ENCODE measurements at regions not wholly inside any gene's neighbourhood (a gene's known extent, or its start where the extent isn't known, plus 50 kb on each side); places are given as distances from the start of the nearest gene placed in this dataset.

- CTCF ChIA-PET = no interaction called here
These were observed 548.0 kb downstream of the CSNK1G3 start for GRCh38 chr5:124060011-124060410.

GRCh38 chr5:124059200-124059599 is 547.2 kb downstream of the CSNK1G3 start:
- Histone ChIP-seq H3K79me2 (ENCODE audit: control insufficient read depth, insufficient read depth, low read length) (no peaks in the 10 kb centered on the region), H3K27me3 (ENCODE audit: control insufficient read depth in 2 of 2, insufficient read depth in 2 of 2, low read length in 2 of 2) (no peaks in the 10 kb centered on the region), H3K4me2 (ENCODE audit: insufficient read depth, low read length) (no peak overlapping the region), H3K4me1 (ENCODE audit: control insufficient read depth, extremely low read depth, insufficient read depth, low read length) (no peaks in the 10 kb centered on the region), H3K27ac (ENCODE audit: insufficient read depth, low read depth, low read length) (no peak overlapping the region), H3K4me3 (replicated peaks in 1 of 3; ENCODE audit: insufficient read depth in 1 of 3, low read depth in 1 of 3, low read length in 3 of 3) (no peak overlapping the region), H3K9me1 (replicated peaks; ENCODE audit: control insufficient read depth, extremely low read depth, insufficient read depth, low read length) (no peaks in the 10 kb centered on the region), H4K20me1 (replicated peaks; ENCODE audit: control insufficient read depth, extremely low read depth, insufficient read depth, low read length) (no peaks in the 10 kb centered on the region), H2AFZ (ENCODE audit: low read depth, low read length) (no peak overlapping the region), H3K9ac (replicated peaks; ENCODE audit: extremely low read depth, insufficient read depth, low read length) (no peak overlapping the region), H3K36me3 (ENCODE audit: control insufficient read depth in 2 of 2, extremely low read depth in 1 of 2, insufficient read depth in 2 of 2, low read length in 2 of 2) (no peaks in the 10 kb centered on the region), H3K9me3 (replicated peaks; ENCODE audit: control insufficient read depth, insufficient read depth, low read length) (no peaks in the 10 kb centered on the region)
- ChIA-PET POLR2A (no interaction called here), CTCF (no interaction called here)
- FAIRE-seq = no peak
- dilution Hi-C loops (cut with MboI; ENCODE audit: extremely low pct_ligation_motif_present, low sequenced_read_pairs) = no loop called here
- intact Hi-C loops (cut with micrococcal nuclease) = no loop called here
- DNase-seq (ENCODE audit: low read depth, low spot score) = no peak
- TF ChIP-seq MAX (IDR thresholded peaks at IDR 0.05; ENCODE audit: insufficient read depth, insufficient read length) (no peak), EZH2 (IDR thresholded peaks at IDR 0.05; ENCODE audit: borderline replicate concordance, low read depth, low read length, severe bottlenecking) (no peak), POLR2AphosphoS5 (IDR thresholded peaks at IDR 0.05; ENCODE audit: insufficient read depth, low read depth, low read length) (no peak), MYC (IDR thresholded peaks at IDR 0.05; ENCODE audit: low read depth, low read length) (no peak), FOS (IDR thresholded peaks at IDR 0.05; ENCODE audit: borderline replicate concordance, insufficient read depth, low read length) (no peak), CTCF (IDR thresholded peaks at IDR 0.05; ENCODE audit: extremely low read depth in 1 of 2, insufficient read depth in 1 of 2, low read depth in 1 of 2, low read length in 2 of 2) (no peak), JUN (IDR thresholded peaks at IDR 0.05; ENCODE audit: borderline replicate concordance, insufficient read depth, insufficient read length, low read depth) (no peak), POLR2A (IDR thresholded peaks at IDR 0.05; ENCODE audit: low read depth, low read length) (no peak)
- BruUV-seq (replicated peaks) = no TSS peak

More at GRCh38 chr5:124060011-124060410, 548.0 kb downstream of the CSNK1G3 start:
- dilution Hi-C loops (cut with MboI; ENCODE audit: extremely low pct_ligation_motif_present, low sequenced_read_pairs) = no loop called here
- no peak overlapping the region for H3K27ac ChIP-seq (ENCODE audit: insufficient read depth, low read depth, low read length)
- H3K36me3 ChIP-seq (ENCODE audit: control insufficient read depth in 2 of 2, extremely low read depth in 1 of 2, insufficient read depth in 2 of 2, low read length in 2 of 2) = no peaks in the 10 kb centered on the region
- H3K9me1 ChIP-seq (replicated peaks; ENCODE audit: control insufficient read depth, extremely low read depth, insufficient read depth, low read length) = no peaks in the 10 kb centered on the region
- FAIRE-seq (no peak), DNase-seq (ENCODE audit: low read depth, low spot score) (no peak)
- intact Hi-C loops (cut with micrococcal nuclease) = loop anchor here (10.0 kb wide), 2 partner anchors 355 to 385 kb away; no protein-coding TSS in a partner anchor
- H2AFZ ChIP-seq (ENCODE audit: low read depth, low read length) = no peak overlapping the region
- BruUV-seq (replicated peaks) = no TSS peak
- H3K4me3 ChIP-seq (replicated peaks in 1 of 3; ENCODE audit: insufficient read depth in 1 of 3, low read depth in 1 of 3, low read length in 3 of 3) = no peak overlapping the region
- H3K4me2 ChIP-seq (ENCODE audit: insufficient read depth, low read length) = no peak overlapping the region
- TF ChIP-seq MAX (IDR thresholded peaks at IDR 0.05; ENCODE audit: insufficient read depth, insufficient read length) = no peak
- no peak for TF ChIP-seq EZH2 (IDR thresholded peaks at IDR 0.05; ENCODE audit: borderline replicate concordance, low read depth, low read length, severe bottlenecking)
- no peak for TF ChIP-seq JUN (IDR thresholded peaks at IDR 0.05; ENCODE audit: borderline replicate concordance, insufficient read depth, insufficient read length, low read depth)
- no peak for TF ChIP-seq POLR2A (IDR thresholded peaks at IDR 0.05; ENCODE audit: low read depth, low read length)
- TF ChIP-seq GATA2 (IDR thresholded peaks at IDR 0.05; ENCODE audit: insufficient read depth, insufficient read length, low read depth, low read length) = no peak
- peaks cover 7% of the 10 kb centered on the region for H3K4me1 ChIP-seq (ENCODE audit: control insufficient read depth, extremely low read depth, insufficient read depth, low read length)
- no peaks in the 10 kb centered on the region for H3K9me3 ChIP-seq (replicated peaks; ENCODE audit: control insufficient read depth, insufficient read depth, low read length)
- POLR2A ChIA-PET = interaction anchor here (0.5 kb wide), 1 partner anchor 8 kb away, joined by 3 read pairs; no protein-coding TSS in a partner anchor
- no peaks in the 10 kb centered on the region for H3K27me3 ChIP-seq (ENCODE audit: control insufficient read depth in 2 of 2, insufficient read depth in 2 of 2, low read length in 2 of 2)
- H4K20me1 ChIP-seq (replicated peaks; ENCODE audit: control insufficient read depth, extremely low read depth, insufficient read depth, low read length) = no peaks in the 10 kb centered on the region
- H3K9ac ChIP-seq (replicated peaks; ENCODE audit: extremely low read depth, insufficient read depth, low read length) = no peak overlapping the region
- no peaks in the 10 kb centered on the region for H3K79me2 ChIP-seq (ENCODE audit: control insufficient read depth, insufficient read depth, low read length)

Data from endothelial cell of umbilical vein (primary cell).